MM.1S (cell line): ENCODE measurements at regions not wholly inside any gene's neighbourhood (a gene's known extent, or its start where the extent isn't known, plus 50 kb on each side); places are given as distances from the start of the nearest gene placed in this dataset.
"Not testable (repeated sequence)": the region's sequence is repeated elsewhere in the genome, so short reads cannot be mapped to it uniquely, and the experiment has no call there.

Experiments
- DNase-seq: peaks from one replicate; pipeline ENCODE4 v3.0.0-alpha.2; 2015
- H2AFZ ChIP-seq: fragments of 300-600 bp; sonication (generic); 2 replicates; pipeline ENCODE4 v1.6.0; 2016; ENCODE audit warnings: antibody characterized with exemption, low read length
- H3F3A ChIP-seq: fragments of 300-600 bp; sonication (generic); 2 replicates; pipeline ENCODE4 v1.6.1; 2016; ENCODE audit warnings: mild to moderate bottlenecking, antibody characterized with exemption, low read length, moderate library complexity, mixed read lengths; ENCODE audit not compliant: insufficient read depth
- H3K27ac ChIP-seq: fragments of 300-600 bp; sonication (generic); 2 replicates; pipeline ENCODE4 v1.5.1; 2016; ENCODE audit warnings: mild to moderate bottlenecking, low read length
- H3K27me3 ChIP-seq: fragments of 300-600 bp; sonication (generic); replicated peaks from 2 replicates; pipeline ENCODE4 v1.6.0; 2016; ENCODE audit warnings: low read length; ENCODE audit not compliant: insufficient read depth
- H3K36me3 ChIP-seq: fragments of 300-600 bp; sonication (generic); replicated peaks from 2 replicates; pipeline ENCODE4 v1.6.1; 2016; ENCODE audit warnings: mild to moderate bottlenecking, low read length, mixed read lengths; ENCODE audit not compliant: insufficient read depth
- H3K4me1 ChIP-seq: fragments of 300-600 bp; sonication (generic); 2 replicates; pipeline ENCODE4 v1.6.1; 2016; ENCODE audit warnings: low read length, mixed read lengths
- H3K4me2 ChIP-seq: fragments of 300-600 bp; sonication (generic); 2 replicates; pipeline ENCODE4 v1.6.0; 2016; ENCODE audit warnings: low read depth, low read length
- H3K4me3 ChIP-seq: fragments of 300-600 bp; sonication (generic); 2 replicates; pipeline ENCODE4 v1.5.1; 2016; ENCODE audit warnings: low read length, mixed read lengths
- H3K79me2 ChIP-seq: fragments of 300-600 bp; sonication (generic); 2 replicates; pipeline ENCODE4 v1.6.1; 2016; ENCODE audit warnings: mixed run types, low read length, mixed read lengths
- H3K9ac ChIP-seq: fragments of 300-600 bp; sonication (generic); 2 replicates; pipeline ENCODE4 v1.6.1; 2016; ENCODE audit warnings: low read length, mixed read lengths
- H3K9me2 ChIP-seq: fragments of 300-600 bp; sonication (generic); replicated peaks from 2 replicates; pipeline ENCODE4 v1.6.1; 2016; ENCODE audit warnings: mild to moderate bottlenecking, low read length, mixed read lengths; ENCODE audit not compliant: insufficient read depth
- H3K9me3 ChIP-seq: fragments of 300-600 bp; sonication (generic); replicated peaks from 2 replicates; pipeline ENCODE4 v1.6.1; 2016; ENCODE audit warnings: mild to moderate bottlenecking, low read length, mixed read lengths; ENCODE audit not compliant: insufficient read depth
- H4K20me1 ChIP-seq: fragments of 300-600 bp; sonication (generic); 2 replicates; pipeline ENCODE4 v1.6.1; 2016; ENCODE audit warnings: mild to moderate bottlenecking, low read length, moderate library complexity, mixed read lengths; ENCODE audit not compliant: insufficient read depth
- CTCF ChIP-seq: fragments of 300-600 bp; sonication (generic); IDR thresholded peaks from 2 replicates; pipeline ENCODE4 v1.5.1; 2016; ENCODE audit warnings: antibody characterized with exemption, low read length, mixed read lengths
- EZH2 ChIP-seq: fragments of 300-600 bp; sonication (generic); optimal IDR thresholded peaks from 2 replicates; pipeline ENCODE3; 2017; ENCODE audit warnings: low read depth, mild to moderate bottlenecking, antibody characterized with exemption, low read length, mixed read lengths
- EZH2phosphoT487 ChIP-seq: fragments of 300-600 bp; sonication (generic); IDR thresholded peaks from 2 replicates; pipeline ENCODE4 v1.6.1; 2018; ENCODE audit warnings: antibody characterized with exemption, low read length

DNA sequence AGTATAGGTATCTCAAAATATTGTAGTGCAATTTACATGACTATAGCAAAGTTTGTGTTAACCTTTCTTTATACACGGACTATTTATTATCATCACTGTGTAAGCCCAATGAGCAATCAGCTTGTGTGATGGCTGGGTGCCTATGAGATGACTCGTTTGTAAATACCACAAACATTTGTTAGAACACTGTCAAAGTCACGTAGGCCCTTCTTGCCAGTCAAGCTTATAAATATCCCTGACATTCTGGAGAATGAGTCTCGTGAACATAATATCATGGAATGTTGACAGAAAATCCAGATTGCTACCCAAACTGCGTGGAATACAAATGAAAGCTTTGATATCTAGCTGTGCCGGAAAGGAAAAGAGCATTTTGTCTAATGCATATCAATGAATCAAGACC is 648.3 kb upstream of the MDGA2 start:
- Histone ChIP-seq H3K27ac (no peak overlapping the region), H3K4me3 (no peak overlapping the region), H3K79me2 (no peaks in the 10 kb centered on the region), H3K36me3 (no peaks in the 10 kb centered on the region), H3K9me2 (no peaks in the 10 kb centered on the region), H2AFZ (no peak overlapping the region), H3K4me2 (no peak overlapping the region), H3K9me3 (no peaks in the 10 kb centered on the region), H3K27me3 (no peaks in the 10 kb centered on the region), H4K20me1 (no peaks in the 10 kb centered on the region), H3K4me1 (no peaks in the 10 kb centered on the region), H3F3A (no peaks in the 10 kb centered on the region), H3K9ac (no peak overlapping the region)
- no peak for DNase-seq
- TF ChIP-seq EZH2phosphoT487 (no peak), EZH2 (no peak), CTCF (no peak)

GRCh38 chr14:48319823-48320222 is 644.4 kb upstream of the MDGA2 start:
- Histone ChIP-seq H3F3A (no peaks in the 10 kb centered on the region), H3K79me2 (no peaks in the 10 kb centered on the region), H3K4me3 (no peak overlapping the region), H3K9me2 (no peaks in the 10 kb centered on the region), H3K27me3 (no peaks in the 10 kb centered on the region), H2AFZ (no peak overlapping the region), H3K36me3 (no peaks in the 10 kb centered on the region), H3K4me2 (no peak overlapping the region), H3K9ac (no peak overlapping the region), H3K4me1 (no peaks in the 10 kb centered on the region), H4K20me1 (no peaks in the 10 kb centered on the region), H3K9me3 (no peaks in the 10 kb centered on the region), H3K27ac (no peak overlapping the region)
- DNase-seq: no peak
- TF ChIP-seq CTCF (no peak), EZH2 (no peak), EZH2phosphoT487 (no peak)

- H2AFZ ChIP-seq: no peak overlapping the region
- no peak for TF ChIP-seq EZH2
- TF ChIP-seq EZH2phosphoT487: no peak
- no peak for TF ChIP-seq CTCF
- H4K20me1 ChIP-seq: no peaks in the 10 kb centered on the region
These were observed 629.3 kb upstream of the MDGA2 start for GRCh38 chr14:48304729-48305128.

DNA sequence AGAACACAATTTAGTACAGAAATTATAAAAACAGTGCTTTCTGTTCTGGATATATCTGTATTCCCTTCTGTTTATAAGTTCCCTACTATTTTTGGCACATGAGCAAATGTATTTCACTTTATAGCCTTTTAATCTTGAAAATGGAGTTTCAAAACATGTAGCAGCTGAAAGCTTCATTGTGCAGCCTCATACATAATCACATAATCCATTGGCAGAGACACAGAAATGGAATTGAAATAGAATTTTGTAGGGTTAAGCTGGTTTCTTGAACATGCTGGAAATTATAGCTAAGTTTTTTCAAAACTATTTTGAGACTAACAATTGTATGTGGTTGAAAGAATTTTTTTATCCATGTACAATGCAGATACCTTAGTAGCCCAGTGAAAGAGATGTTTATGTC is 614.3 kb upstream of the MDGA2 start:
- no peaks in the 10 kb centered on the region for H3K36me3 ChIP-seq
- no peak overlapping the region for H3K4me2 ChIP-seq
- H3K79me2 ChIP-seq: no peaks in the 10 kb centered on the region
- no peaks in the 10 kb centered on the region for H3K9me2 ChIP-seq
- no peak overlapping the region for H3K4me3 ChIP-seq
- no peak overlapping the region for H2AFZ ChIP-seq
- H3K9ac ChIP-seq: no peak overlapping the region
- H3K9me3 ChIP-seq: no peaks in the 10 kb centered on the region
- TF ChIP-seq CTCF (no peak), EZH2phosphoT487 (no peak), EZH2 (no peak)
- H3K27ac ChIP-seq: no peak overlapping the region
- no peaks in the 10 kb centered on the region for H4K20me1 ChIP-seq
- no peaks in the 10 kb centered on the region for H3K27me3 ChIP-seq
- no peaks in the 10 kb centered on the region for H3F3A ChIP-seq
- no peak for DNase-seq
- no peaks in the 10 kb centered on the region for H3K4me1 ChIP-seq

More at GRCh38 chr14:48304729-48305128, 629.3 kb upstream of the MDGA2 start:
- DNase-seq: no peak
- Histone ChIP-seq H3K9ac (no peak overlapping the region), H3F3A (no peaks in the 10 kb centered on the region), H3K4me2 (no peak overlapping the region), H3K79me2 (no peaks in the 10 kb centered on the region), H3K27ac (no peak overlapping the region), H3K27me3 (no peaks in the 10 kb centered on the region), H3K9me2 (no peaks in the 10 kb centered on the region), H3K9me3 (no peaks in the 10 kb centered on the region), H3K4me3 (no peak overlapping the region), H3K4me1 (no peaks in the 10 kb centered on the region), H3K36me3 (no peaks in the 10 kb centered on the region)

DNA sequence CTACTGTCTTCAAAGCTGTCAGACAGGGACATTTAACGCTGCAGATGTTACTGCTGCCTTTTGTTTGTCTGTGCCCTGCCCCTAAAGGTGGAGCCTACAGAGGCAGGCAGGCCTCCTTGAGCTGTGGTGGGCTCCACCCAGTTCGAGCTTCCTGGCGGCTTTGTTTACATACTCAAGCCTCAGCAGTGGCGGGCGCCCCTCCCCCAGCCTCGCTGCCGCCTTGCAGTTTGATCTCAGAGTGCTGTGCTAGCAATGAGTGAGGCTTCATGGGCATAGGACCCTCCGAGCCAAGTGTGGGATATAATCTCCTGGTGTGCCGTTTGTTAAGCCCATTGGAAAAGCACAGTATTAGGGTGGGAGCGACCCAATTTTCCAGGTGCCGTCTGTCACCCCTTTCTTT is 609.8 kb upstream of the MDGA2 start:
- not testable (repeated sequence) for H3K9me3 ChIP-seq, H4K20me1 ChIP-seq, H3F3A ChIP-seq, H2AFZ ChIP-seq, DNase-seq, H3K36me3 ChIP-seq, H3K4me2 ChIP-seq, H3K9me2 ChIP-seq, H3K79me2 ChIP-seq, H3K9ac ChIP-seq, H3K27ac ChIP-seq, H3K27me3 ChIP-seq, H3K4me3 ChIP-seq, H3K4me1 ChIP-seq
